Heart left ventricle (tissue), 13 donors: ENCODE measurements at regions not wholly inside any gene's neighbourhood (a gene's known extent, or its start where the extent isn't known, plus 50 kb on each side); places are given as distances from the start of the nearest gene placed in this dataset.

ENCODE experiments used
- POLR2A ChIP-seq, 2 donors: fragments of 450-650 bp; IDR thresholded peaks; one replicate each; pipeline ENCODE4 v1.6.1; 2017; ENCODE audit warnings: antibody characterized with exemption in 2 of 2, mild to moderate bottlenecking in 2 of 2, moderate library complexity in 2 of 2
- TF ChIP-seq, protein P1 (sequence below), 12 donors: fragments of 200-600 bp; sonication (generic) in 4 of 12; IDR thresholded peaks; one replicate each; pipeline versions ENCODE4 v1.5.0 to v1.8.0; 2018 to 2022; ENCODE audit warnings: antibody characterized with exemption in 12 of 12, mild to moderate bottlenecking in 5 of 12
- donor health status: ischemic (EF 13 %, LVEDD 7.1; RV severe dilation, severe dysfunction).
- donor health status: DM: no; HTN: yes; CAD: no.
- donor health status: DM: no; HTN: no; CAD: no.
- donor health status: ischemic (EF 25% LVEDD 6.9; RV normal size, moderate dysfunction).
- donor health status: ischemic (EF 25% LVEDD 5.7; RV mildly dilated, moderate dysfunction).
- donor health status: ischemic (EF 35%, LVEDD 5.7; RV mildly dilated, moderate dysfunction).
- donor health status: nonischemic (EF 11% LVEDD 7.7; RV severe dilation, severe dysfunction).
- donor health status: DM: yes; HTN: yes; CAD: no.
- donor health status: PGD.
- donor health status: ischemic (EF 29% LVEDD 5.4; RV normal size, mild dysfunction).
- donor health status: nonischemic (EF 23%, LVEDD 6.1; RV moderate dilation, normal function).

DNA sequence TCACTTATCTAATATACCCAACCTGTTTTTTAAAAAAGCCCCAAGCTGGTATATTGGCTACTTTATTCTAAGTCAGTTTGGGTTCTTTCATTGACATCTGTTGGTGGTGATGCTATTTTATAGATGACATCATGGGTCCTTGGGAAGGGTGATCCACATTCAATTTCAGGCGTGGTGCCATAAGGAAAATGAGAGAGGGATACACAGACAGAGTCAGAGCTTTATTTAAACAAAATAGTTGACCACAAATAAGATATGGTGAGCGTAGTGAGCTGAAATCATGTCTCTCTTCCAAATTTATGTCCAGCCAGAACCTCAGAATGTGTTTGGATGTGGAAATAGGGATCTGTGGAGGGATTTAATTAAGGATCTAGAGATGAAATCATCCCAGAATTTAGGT is 302.4 kb downstream of the MAT2B start:
- TF ChIP-seq, protein P1, sequence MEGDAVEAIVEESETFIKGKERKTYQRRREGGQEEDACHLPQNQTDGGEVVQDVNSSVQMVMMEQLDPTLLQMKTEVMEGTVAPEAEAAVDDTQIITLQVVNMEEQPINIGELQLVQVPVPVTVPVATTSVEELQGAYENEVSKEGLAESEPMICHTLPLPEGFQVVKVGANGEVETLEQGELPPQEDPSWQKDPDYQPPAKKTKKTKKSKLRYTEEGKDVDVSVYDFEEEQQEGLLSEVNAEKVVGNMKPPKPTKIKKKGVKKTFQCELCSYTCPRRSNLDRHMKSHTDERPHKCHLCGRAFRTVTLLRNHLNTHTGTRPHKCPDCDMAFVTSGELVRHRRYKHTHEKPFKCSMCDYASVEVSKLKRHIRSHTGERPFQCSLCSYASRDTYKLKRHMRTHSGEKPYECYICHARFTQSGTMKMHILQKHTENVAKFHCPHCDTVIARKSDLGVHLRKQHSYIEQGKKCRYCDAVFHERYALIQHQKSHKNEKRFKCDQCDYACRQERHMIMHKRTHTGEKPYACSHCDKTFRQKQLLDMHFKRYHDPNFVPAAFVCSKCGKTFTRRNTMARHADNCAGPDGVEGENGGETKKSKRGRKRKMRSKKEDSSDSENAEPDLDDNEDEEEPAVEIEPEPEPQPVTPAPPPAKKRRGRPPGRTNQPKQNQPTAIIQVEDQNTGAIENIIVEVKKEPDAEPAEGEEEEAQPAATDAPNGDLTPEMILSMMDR (IDR thresholded peaks at IDR 0.05): no peak
- no peak for TF ChIP-seq POLR2A (IDR thresholded peaks at IDR 0.05)
